H1 (cell line): ENCODE measurements at regions not wholly inside any gene's neighbourhood (a gene's known extent, or its start where the extent isn't known, plus 50 kb on each side); places are given as distances from the start of the nearest gene placed in this dataset.

Source experiments
- CTCF ChIA-PET: fragments of 300-600 bp; sonication (Branson Sonifier 250); formaldehyde crosslinking; loops from one replicate; lab custom pipeline; 2021; ENCODE audit not compliant: partially characterized antibody; lab: Charles Lee
- POLR2A ChIA-PET: fragments of 300-600 bp; sonication (Branson Sonifier 250); formaldehyde crosslinking; loops from one replicate; lab custom pipeline; 2021; ENCODE audit warnings: inconsistent platforms; ENCODE audit not compliant: partially characterized antibody; lab: Charles Lee
- DNase-seq, 2 experiments: peaks; one replicate each; pipeline versions ENCODE4 v3.0.0 to v3.0.0-alpha.2; 2010 to 2022; ENCODE audit warnings: low spot score in 2 of 2, low read depth in 1 of 2, mixed read lengths in 1 of 2
- FAIRE-seq: peaks from 2 replicates; lab custom pipeline; 2011; peaks lifted over from hg19 to GRCh38; lab: Jason Lieb, UNC
- H2AFZ ChIP-seq: 2 replicates; pipeline ENCODE4 v1.8.1; 2012; ENCODE audit warnings: low read length, inconsistent platforms
- H2AK5ac ChIP-seq: 2 replicates; pipeline ENCODE4 v1.6.1; 2013; ENCODE audit warnings: low read depth, low read length
- H2BK120ac ChIP-seq: replicated peaks from 2 replicates; pipeline ENCODE3; 2013; ENCODE audit warnings: low read depth, low read length, inconsistent platforms
- H2BK12ac ChIP-seq: 2 replicates; pipeline ENCODE4 v1.6.1; 2013; ENCODE audit warnings: low read depth, low read length
- H2BK15ac ChIP-seq: 2 replicates; pipeline ENCODE4 v1.6.1; 2013; ENCODE audit warnings: low read length
- H2BK20ac ChIP-seq: 2 replicates; pipeline ENCODE4 v1.6.1; 2013; ENCODE audit warnings: low read length
- H2BK5ac ChIP-seq: 2 replicates; pipeline ENCODE4 v1.6.1; 2013; ENCODE audit warnings: low read depth, low read length
- H3K14ac ChIP-seq: 2 replicates; pipeline ENCODE4 v1.6.1; 2013; ENCODE audit warnings: inconsistent platforms; ENCODE audit not compliant: insufficient read length
- H3K18ac ChIP-seq: 2 replicates; pipeline ENCODE4 v1.6.1; 2013; ENCODE audit warnings: low read length; ENCODE audit errors: extremely low read depth
- H3K23ac ChIP-seq: 2 replicates; pipeline ENCODE4 v1.6.1; 2013; ENCODE audit warnings: inconsistent platforms; ENCODE audit not compliant: insufficient read length
- H3K23me2 ChIP-seq: 2 replicates; pipeline ENCODE4 v1.6.1; 2013; ENCODE audit warnings: low read depth, low read length
- H3K27ac ChIP-seq: 2 replicates; pipeline ENCODE4 v1.6.1; 2011; ENCODE audit warnings: low read depth, low read length, inconsistent platforms
- H3K27me3 ChIP-seq, 4 experiments: replicated peaks in 1 of 4; 1 replicate in 1 of 4; 2 replicates in 3 of 4; pipeline versions ENCODE4 v1.6.1 to v1.8.1; 2011 to 2013; ENCODE audit warnings: low read length in 3 of 4, mild to moderate bottlenecking in 3 of 4, inconsistent platforms in 2 of 4, mixed read lengths in 2 of 4, moderate library complexity in 1 of 4; ENCODE audit not compliant: control insufficient read depth in 3 of 4, insufficient read depth in 3 of 4; ENCODE audit errors: extremely low read depth in 1 of 4
- H3K36me3 ChIP-seq, 4 experiments: 2 replicates each; pipeline versions ENCODE4 v1.6.1 to v1.8.1; 2011 to 2013; ENCODE audit warnings: mild to moderate bottlenecking in 4 of 4, low read length in 3 of 4, moderate library complexity in 2 of 4, control low read depth in 1 of 4, inconsistent platforms in 1 of 4; ENCODE audit not compliant: insufficient read depth in 4 of 4, control insufficient read depth in 2 of 4
- H3K4ac ChIP-seq: replicated peaks from 2 replicates; pipeline ENCODE3; 2013; ENCODE audit warnings: low read length, low read depth, mixed read lengths, inconsistent platforms; ENCODE audit not compliant: insufficient read length
- H3K4me1 ChIP-seq, 4 experiments: replicated peaks in 1 of 4; 1 replicate in 1 of 4; 2 replicates in 3 of 4; pipeline versions ENCODE4 v1.6.1 to v1.8.1; 2011 to 2013; ENCODE audit warnings: low read length in 3 of 4, inconsistent platforms in 2 of 4, mixed read lengths in 1 of 4; ENCODE audit not compliant: insufficient read depth in 4 of 4, control insufficient read depth in 3 of 4
- H3K4me2 ChIP-seq, 2 experiments: 2 replicates each; pipeline versions ENCODE4 v1.6.1 to v1.8.1; 2011 to 2013; ENCODE audit warnings: low read depth in 2 of 2, low read length in 2 of 2, control low read depth in 1 of 2, inconsistent platforms in 1 of 2, mild to moderate bottlenecking in 1 of 2; ENCODE audit not compliant: insufficient read depth in 1 of 2
- H3K4me3 ChIP-seq, 4 experiments: fragments of 200-600, 300-600 bp in 1 of 4; sonication (generic), shearing (Covaris generic), sonication (Bioruptor Twin) in 1 of 4; 2 replicates each; pipeline versions ENCODE4 v1.5.1 to v1.8.1; 2011 to 2016; ENCODE audit warnings: low read length in 4 of 4, low read depth in 3 of 4, control low read depth in 2 of 4, inconsistent platforms in 2 of 4, mild to moderate bottlenecking in 2 of 4, mixed read lengths in 1 of 4, moderate library complexity in 1 of 4; ENCODE audit not compliant: insufficient read depth in 2 of 4; ENCODE audit errors: extremely low read depth in 1 of 4
- H3K56ac ChIP-seq: replicated peaks from 2 replicates; pipeline ENCODE3; 2013; ENCODE audit warnings: low read depth, mild to moderate bottlenecking, mixed read lengths, low read length, inconsistent platforms; ENCODE audit not compliant: insufficient read length
- H3K79me1 ChIP-seq: 2 replicates; pipeline ENCODE4 v1.6.1; 2013; ENCODE audit warnings: low read depth, low read length, control low read depth
- H3K79me2 ChIP-seq, 2 experiments: 2 replicates each; pipeline versions ENCODE4 v1.6.1 to v1.8.1; 2012 to 2013; ENCODE audit warnings: low read length in 2 of 2, mild to moderate bottlenecking in 2 of 2, inconsistent platforms in 1 of 2; ENCODE audit not compliant: insufficient read depth in 2 of 2, control insufficient read depth in 1 of 2
- H3K9ac ChIP-seq, 4 experiments: replicated peaks in 1 of 4; 1 replicate in 1 of 4; 2 replicates in 3 of 4; pipeline versions ENCODE4 v1.6.1 to v1.8.1; 2011 to 2013; ENCODE audit warnings: low read depth in 3 of 4, low read length in 3 of 4, control low read depth in 2 of 4, mild to moderate bottlenecking in 2 of 4, moderate library complexity in 2 of 4, inconsistent platforms in 1 of 4; ENCODE audit errors: extremely low read depth in 1 of 4
- H3K9me3 ChIP-seq, 2 experiments: 2 replicates each; pipeline versions ENCODE4 v1.6.1 to v1.8.1; 2012 to 2013; ENCODE audit warnings: mild to moderate bottlenecking in 2 of 2, moderate library complexity in 2 of 2, control low read depth in 1 of 2, inconsistent platforms in 1 of 2, low read depth in 1 of 2, low read length in 1 of 2, mixed read lengths in 1 of 2; ENCODE audit not compliant: insufficient read depth in 2 of 2
- H4K20me1 ChIP-seq, 2 experiments: replicated peaks in 1 of 2; 2 replicates each; pipeline versions ENCODE3 to v1.8.1; 2011 to 2013; ENCODE audit warnings: inconsistent platforms in 2 of 2, low read length in 2 of 2, mild to moderate bottlenecking in 1 of 2; ENCODE audit not compliant: insufficient read depth in 2 of 2, control insufficient read depth in 1 of 2
- H4K5ac ChIP-seq: 2 replicates; pipeline ENCODE4 v1.6.1; 2013; ENCODE audit warnings: low read length, low read depth, mixed read lengths, inconsistent platforms; ENCODE audit not compliant: insufficient read length
- H4K8ac ChIP-seq: 2 replicates; pipeline ENCODE4 v1.8.0; 2013; ENCODE audit warnings: mild to moderate bottlenecking, moderate library complexity, low read length, inconsistent platforms; ENCODE audit not compliant: insufficient read depth; ENCODE audit errors: extremely low read depth
- H4K91ac ChIP-seq: replicated peaks from 2 replicates; pipeline ENCODE3; 2013; ENCODE audit warnings: low read length, mixed read lengths, inconsistent platforms; ENCODE audit not compliant: insufficient read length
- KDM4A ChIP-seq: IDR thresholded peaks from one replicate; pipeline ENCODE4 v1.7.1; 2012; ENCODE audit warnings: low read depth, mild to moderate bottlenecking, moderate library complexity, low read length, inconsistent platforms; ENCODE audit not compliant: severe bottlenecking
- TAF7 ChIP-seq: optimal IDR thresholded peaks from 2 replicates; pipeline ENCODE3; 2011; ENCODE audit warnings: low read depth, mild to moderate bottlenecking, inconsistent platforms, low read length, moderate library complexity, borderline replicate concordance
- YY1 ChIP-seq: IDR thresholded peaks from 2 replicates; pipeline ENCODE4 v1.6.1; 2011; ENCODE audit warnings: low read depth, mild to moderate bottlenecking, low read length
- WGBS, 2 experiments: shearing (Covaris generic) in 1 of 2; methylation state at CpG; one replicate each; pipeline versions ENCODE4 v1.1.6 to v1.1.7; 2013 to 2015; ENCODE audit warnings: low lambda C conversion rate in 2 of 2, mixed read lengths in 2 of 2, inconsistent platforms in 1 of 2, low coverage in 1 of 2, missing lambda C conversion rate in 1 of 2; ENCODE audit not compliant: insufficient replicate concordance in 2 of 2, insufficient coverage in 1 of 2, insufficient read length in 1 of 2; ENCODE audit errors: extremely low coverage in 1 of 2, missing lambda C conversion rate in 1 of 2; 5-methylcytosine and 5-hydroxymethylcytosine counted together
- TF ChIP-seq, protein P1 (sequence below), 3 experiments: IDR thresholded peaks; 1 replicate in 2 of 3; 2 replicates in 1 of 3; pipeline versions ENCODE4 v1.5.1 to v1.6.1; 2011; ENCODE audit warnings: low read length in 3 of 3, mild to moderate bottlenecking in 3 of 3, inconsistent platforms in 2 of 3, low read depth in 1 of 3, moderate library complexity in 1 of 3; ENCODE audit not compliant: insufficient read depth in 1 of 3; ENCODE audit errors: control extremely low read depth in 1 of 3

- H3K23me2 ChIP-seq, result no peaks in the 10 kb centered on the region
- no peaks in the 10 kb centered on the region for H3K4me1 ChIP-seq
- H3K4ac ChIP-seq, result no peak overlapping the region
- H2AK5ac ChIP-seq, result no peak overlapping the region
- no peak overlapping the region for H3K4me2 ChIP-seq
- no peaks in the 10 kb centered on the region for H3K9me3 ChIP-seq
- H2BK120ac ChIP-seq, result no peak overlapping the region
- no peak overlapping the region for H2AFZ ChIP-seq
- H4K5ac ChIP-seq, result no peak overlapping the region
- no peak overlapping the region for H4K91ac ChIP-seq
- no peak overlapping the region for H3K9ac ChIP-seq
- H3K27me3 ChIP-seq, result no peaks in the 10 kb centered on the region
- H4K8ac ChIP-seq, result no peak overlapping the region
- TF ChIP-seq TAF7 (no peak), KDM4A (no peak), YY1 (no peak)
- TF ChIP-seq, protein P1, sequence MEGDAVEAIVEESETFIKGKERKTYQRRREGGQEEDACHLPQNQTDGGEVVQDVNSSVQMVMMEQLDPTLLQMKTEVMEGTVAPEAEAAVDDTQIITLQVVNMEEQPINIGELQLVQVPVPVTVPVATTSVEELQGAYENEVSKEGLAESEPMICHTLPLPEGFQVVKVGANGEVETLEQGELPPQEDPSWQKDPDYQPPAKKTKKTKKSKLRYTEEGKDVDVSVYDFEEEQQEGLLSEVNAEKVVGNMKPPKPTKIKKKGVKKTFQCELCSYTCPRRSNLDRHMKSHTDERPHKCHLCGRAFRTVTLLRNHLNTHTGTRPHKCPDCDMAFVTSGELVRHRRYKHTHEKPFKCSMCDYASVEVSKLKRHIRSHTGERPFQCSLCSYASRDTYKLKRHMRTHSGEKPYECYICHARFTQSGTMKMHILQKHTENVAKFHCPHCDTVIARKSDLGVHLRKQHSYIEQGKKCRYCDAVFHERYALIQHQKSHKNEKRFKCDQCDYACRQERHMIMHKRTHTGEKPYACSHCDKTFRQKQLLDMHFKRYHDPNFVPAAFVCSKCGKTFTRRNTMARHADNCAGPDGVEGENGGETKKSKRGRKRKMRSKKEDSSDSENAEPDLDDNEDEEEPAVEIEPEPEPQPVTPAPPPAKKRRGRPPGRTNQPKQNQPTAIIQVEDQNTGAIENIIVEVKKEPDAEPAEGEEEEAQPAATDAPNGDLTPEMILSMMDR (IDR thresholded peaks at IDR 0.05; ENCODE audit: control extremely low read depth in 1 of 3, insufficient read depth in 1 of 3, low read depth in 1 of 3, low read length in 3 of 3), result no peak
- no peak overlapping the region for H3K4me3 ChIP-seq
- H3K79me2 ChIP-seq, result no peaks in the 10 kb centered on the region
- H3K36me3 ChIP-seq, result no peaks in the 10 kb centered on the region
- FAIRE-seq (no peak), DNase-seq (no peak)
- no peaks in the 10 kb centered on the region for H4K20me1 ChIP-seq
- ChIA-PET CTCF (no interaction called here), POLR2A (interaction anchor here (1.0 to 1.5 kb wide), 2 partner anchors 9 to 208 kb away, joined by 3 read pairs; no protein-coding TSS in a partner anchor)
- H3K56ac ChIP-seq, result no peak overlapping the region
- WGBS, 2 experiments, result 93% methylated on average over 6 of the region's 7 CpGs; no CpG with 5 or more reads in 1 of the 2 experiments
- peak overlapping the region; percentile 34; the same call in 1 of the 2 replicates for H2BK15ac ChIP-seq
- H3K23ac ChIP-seq, result no peak overlapping the region
- H3K14ac ChIP-seq, result no peak overlapping the region
- no peak overlapping the region for H3K27ac ChIP-seq
- no peak overlapping the region for H2BK20ac ChIP-seq
- H3K79me1 ChIP-seq, result no peaks in the 10 kb centered on the region
- H3K18ac ChIP-seq, result no peak overlapping the region
- H2BK12ac ChIP-seq, result no peak overlapping the region
- no peak overlapping the region for H2BK5ac ChIP-seq
Measured at GRCh38 chr15:69891606-69892005, 206.1 kb downstream of the TLE3 start.
